Caco-2 (cell line): ENCODE measurements at regions not wholly inside any gene's neighbourhood (a gene's known extent, or its start where the extent isn't known, plus 50 kb on each side); places are given as distances from the start of the nearest gene placed in this dataset.

Experiments
- BruUV-seq: library from RNA; stranded (reverse); fragments of 400-500 nt; replicated peaks from 2 replicates; lab custom pipeline; 2021; lab: Mats Ljungman, UMichigan
- CTCF ChIA-PET: fragments of 300-600 bp; sonication (Branson Sonifier 250); formaldehyde crosslinking; loops from one replicate; lab custom pipeline; 2022; ENCODE audit warnings: antibody characterized with exemption; lab: Charles Lee
- POLR2A ChIA-PET: fragments of 300-600 bp; sonication (Branson Sonifier 250); formaldehyde crosslinking; loops from one replicate; lab custom pipeline; 2022; ENCODE audit warnings: antibody characterized with exemption; lab: Charles Lee
- DNase-seq, 2 experiments: peaks; one replicate each; pipeline versions ENCODE4 v3.0.0 to v3.0.0-alpha.2; 2020 to 2022
- H3K27me3 ChIP-seq: replicated peaks from 2 replicates; pipeline ENCODE4 v1.6.0; 2011; ENCODE audit warnings: low read length; ENCODE audit not compliant: control insufficient read depth, insufficient read depth
- H3K36me3 ChIP-seq: 2 replicates; pipeline ENCODE4 v1.5.1; 2011; ENCODE audit warnings: low read length; ENCODE audit not compliant: control insufficient read depth, insufficient read depth
- H3K4me1 ChIP-seq: fragments of 250-450 bp; sonication (Bioruptor Pico); 2 replicates; pipeline ENCODE4 v1.5.1; 2020; ENCODE audit warnings: mild to moderate bottlenecking
- H3K4me3 ChIP-seq: 2 replicates; pipeline ENCODE4 v1.5.1; 2011; ENCODE audit warnings: low read depth, mild to moderate bottlenecking, control low read depth, low read length
- H3K9me3 ChIP-seq: fragments of 250-450 bp; sonication (Bioruptor Pico); 2 replicates; pipeline ENCODE4 v1.5.1; 2020; ENCODE audit warnings: mild to moderate bottlenecking, moderate library complexity
- H3K27ac Mint-ChIP-seq: one replicate; pipeline ENCODE4 v1.8.0; 2022; ENCODE audit warnings: mixed read lengths; ENCODE audit not compliant: unreplicated experiment
- H3K27me3 Mint-ChIP-seq: one replicate; pipeline ENCODE4 v1.8.0; 2022; ENCODE audit warnings: mixed read lengths; ENCODE audit not compliant: insufficient read depth, unreplicated experiment
- H3K36me3 Mint-ChIP-seq: one replicate; pipeline ENCODE4 v1.8.0; 2022; ENCODE audit warnings: mild to moderate bottlenecking, mixed read lengths; ENCODE audit not compliant: insufficient read depth, unreplicated experiment
- H3K4me1 Mint-ChIP-seq: one replicate; pipeline ENCODE4 v1.8.0; 2022; ENCODE audit warnings: low read depth, mixed read lengths; ENCODE audit not compliant: unreplicated experiment
- H3K4me3 Mint-ChIP-seq: one replicate; pipeline ENCODE4 v1.8.0; 2022; ENCODE audit warnings: mild to moderate bottlenecking, moderate library complexity, mixed read lengths; ENCODE audit not compliant: unreplicated experiment
- H3K9me3 Mint-ChIP-seq: one replicate; pipeline ENCODE4 v1.8.0; 2022; ENCODE audit warnings: mixed read lengths; ENCODE audit not compliant: unreplicated experiment
- CTCF ChIP-seq, 2 experiments: fragments of 200-600 bp in 1 of 2; IDR thresholded peaks; 1 replicate in 1 of 2; 2 replicates in 1 of 2; pipeline versions ENCODE4 v1.5.1 to v1.8.0; 2011 to 2022; ENCODE audit warnings: antibody characterized with exemption in 1 of 2, control low read depth in 1 of 2, inconsistent platforms in 1 of 2, low read depth in 1 of 2, low read length in 1 of 2, mild to moderate bottlenecking in 1 of 2, moderate library complexity in 1 of 2; ENCODE audit not compliant: insufficient read depth in 1 of 2, severe bottlenecking in 1 of 2, unreplicated experiment in 1 of 2
- intact Hi-C: fragments of 100-400 bp; cut with micrococcal nuclease; formaldehyde crosslinking; loops from one replicate; pipeline ENCODE4 v1.10.0; 2022; ENCODE audit not compliant: unreplicated experiment

DNA sequence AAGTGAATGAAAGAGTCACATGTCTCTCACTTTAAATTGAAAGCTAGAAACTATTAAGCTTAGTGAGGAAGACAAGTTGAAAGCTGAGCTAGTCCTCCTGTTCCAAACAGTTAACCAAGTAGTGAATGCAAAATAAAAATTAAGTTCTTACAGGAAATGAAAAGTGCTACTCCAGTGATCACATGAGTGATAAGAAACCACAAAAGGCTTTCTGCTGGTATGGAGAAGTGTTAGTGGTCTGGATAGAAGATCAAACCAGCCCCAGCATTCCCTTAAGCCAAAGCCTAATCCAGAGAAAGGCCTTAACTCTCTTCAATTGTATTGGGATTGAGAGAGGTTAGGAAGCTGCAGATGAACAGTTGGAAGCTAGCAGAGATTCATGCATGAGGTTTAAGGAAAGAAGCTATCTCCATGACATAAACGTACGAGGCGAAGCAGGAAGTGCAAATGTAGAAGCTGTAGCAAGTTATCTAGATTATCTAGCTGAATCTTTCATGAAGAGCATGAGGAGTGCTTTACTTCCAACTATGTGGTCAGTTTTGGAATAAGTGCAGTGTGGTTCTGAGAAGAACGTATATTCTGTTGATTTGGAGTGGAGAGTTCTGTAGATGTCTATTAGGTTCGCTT is 261.6 kb downstream of the MDFIC start:
- H3K27me3 ChIP-seq, result no peaks in the 10 kb centered on the region
- Mint-ChIP-seq H3K9me3 (no peaks in the 10 kb centered on the region), H3K27ac (no peak overlapping the region), H3K27me3 (peaks cover 2% of the 10 kb centered on the region), H3K4me3 (no peak overlapping the region), H3K4me1 (no peaks in the 10 kb centered on the region), H3K36me3 (no peaks in the 10 kb centered on the region)
- no peaks in the 10 kb centered on the region for H3K36me3 ChIP-seq
- no peaks in the 10 kb centered on the region for H3K4me1 ChIP-seq
- no peak for TF ChIP-seq CTCF (IDR thresholded peaks at IDR 0.05; ENCODE audit: insufficient read depth in 1 of 2, low read depth in 1 of 2, low read length in 1 of 2, severe bottlenecking in 1 of 2, unreplicated experiment in 1 of 2)
- H3K9me3 ChIP-seq, result no peaks in the 10 kb centered on the region
- no peak overlapping the region for H3K4me3 ChIP-seq
- CTCF ChIA-PET, result no interaction called here
- POLR2A ChIA-PET, result no interaction called here
- intact Hi-C loops, result no loop called here
- DNase-seq, result no peak
- BruUV-seq, result no TSS peak

GRCh38 chr7:115178835-115179234 is 256.9 kb downstream of the MDFIC start:
- intact Hi-C loops, result no loop called here
- ChIA-PET POLR2A (no interaction called here), CTCF (no interaction called here)
- H3K27me3 ChIP-seq, result no peaks in the 10 kb centered on the region
- H3K4me1 Mint-ChIP-seq, result no peaks in the 10 kb centered on the region
- H3K9me3 ChIP-seq, result no peaks in the 10 kb centered on the region
- no peaks in the 10 kb centered on the region for H3K9me3 Mint-ChIP-seq
- DNase-seq, result no peak
- no peaks in the 10 kb centered on the region for H3K36me3 Mint-ChIP-seq
- H3K4me1 ChIP-seq, result no peaks in the 10 kb centered on the region
- no peak overlapping the region for H3K4me3 ChIP-seq
- no peak overlapping the region for H3K27ac Mint-ChIP-seq
- no peak for TF ChIP-seq CTCF (IDR thresholded peaks at IDR 0.05; ENCODE audit: insufficient read depth in 1 of 2, low read depth in 1 of 2, low read length in 1 of 2, severe bottlenecking in 1 of 2, unreplicated experiment in 1 of 2)
- H3K27me3 Mint-ChIP-seq, result peaks cover 2% of the 10 kb centered on the region
- no peaks in the 10 kb centered on the region for H3K36me3 ChIP-seq
- no peak overlapping the region for H3K4me3 Mint-ChIP-seq
- no TSS peak for BruUV-seq

DNA sequence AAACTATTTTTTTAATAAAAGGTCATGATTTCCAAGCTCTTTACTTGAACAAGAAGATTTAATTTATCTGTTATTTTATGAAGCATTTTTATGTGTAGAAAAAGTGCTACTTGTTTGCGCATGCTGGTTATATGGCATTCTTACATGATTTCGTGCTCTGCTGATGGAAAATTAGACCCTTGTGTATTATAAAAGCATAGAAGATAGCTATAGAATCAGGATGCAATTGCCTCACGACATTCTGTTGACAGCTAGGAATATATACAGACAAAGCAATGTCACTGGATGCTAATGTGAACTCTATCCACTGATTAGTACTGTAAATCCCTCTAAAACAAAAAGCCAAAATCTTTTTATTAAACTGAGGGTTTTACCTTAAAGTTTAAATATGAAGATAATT is 255.9 kb downstream of the MDFIC start:
- Mint-ChIP-seq H3K9me3 (no peaks in the 10 kb centered on the region), H3K27ac (no peak overlapping the region), H3K4me3 (no peak overlapping the region), H3K27me3 (peaks cover 2% of the 10 kb centered on the region), H3K4me1 (no peaks in the 10 kb centered on the region), H3K36me3 (no peaks in the 10 kb centered on the region)
- no peaks in the 10 kb centered on the region for H3K9me3 ChIP-seq
- no TSS peak for BruUV-seq
- no peak overlapping the region for H3K4me3 ChIP-seq
- no peaks in the 10 kb centered on the region for H3K36me3 ChIP-seq
- ChIA-PET POLR2A (no interaction called here), CTCF (no interaction called here)
- TF ChIP-seq CTCF (IDR thresholded peaks at IDR 0.05; ENCODE audit: insufficient read depth in 1 of 2, low read depth in 1 of 2, low read length in 1 of 2, severe bottlenecking in 1 of 2, unreplicated experiment in 1 of 2), result no peak
- H3K4me1 ChIP-seq, result no peaks in the 10 kb centered on the region
- H3K27me3 ChIP-seq, result no peaks in the 10 kb centered on the region
- intact Hi-C loops, result no loop called here
- no peak for DNase-seq
